ENCODE measurements at regions not wholly inside any gene's neighbourhood (a gene's known extent, or its start where the extent isn't known, plus 50 kb on each side); places are given as distances from the start of the nearest gene placed in this dataset.

DNA sequence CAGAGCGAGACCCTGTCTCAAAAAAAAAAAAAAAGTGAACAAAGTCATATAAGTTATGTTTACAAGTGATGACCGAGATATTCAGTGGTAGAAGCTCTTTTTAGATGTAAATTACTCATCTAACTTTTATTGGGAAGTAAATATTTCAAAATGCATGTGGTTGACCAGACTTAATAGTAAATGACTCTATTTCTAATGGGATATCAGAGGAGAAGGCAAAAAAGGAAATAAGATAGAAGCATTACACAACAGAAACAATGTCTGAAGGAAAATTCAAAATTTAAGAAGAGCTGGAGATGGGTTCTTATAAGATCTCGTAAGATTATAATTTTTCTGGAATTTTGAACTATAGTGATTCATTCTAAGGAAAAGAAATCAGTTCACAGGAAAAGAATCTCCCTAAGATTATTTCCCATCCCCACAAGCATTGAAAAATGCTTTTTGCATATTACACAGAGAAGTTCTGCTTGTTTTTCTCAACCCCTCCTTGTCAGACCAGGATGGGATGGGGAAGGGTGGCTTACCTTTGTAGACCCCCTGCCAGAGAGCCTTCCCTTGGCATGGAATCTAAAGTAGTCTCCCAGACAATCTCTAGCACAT lies 63.1 kb upstream of the STK38L start:
- no peak overlapping the region for H4K5ac ChIP-seq (ENCODE audit: insufficient read length, low read depth, low read length)
- no peaks in the 10 kb centered on the region for H3K9me3 ChIP-seq (ENCODE audit: insufficient read depth in 2 of 2, low read depth in 1 of 2, low read length in 1 of 2)
- DNase-seq (ENCODE audit: low read depth in 1 of 2, low spot score in 2 of 2) = no peak
- H3K18ac ChIP-seq (ENCODE audit: extremely low read depth, low read length) = no peak overlapping the region
- H3K4me1 ChIP-seq (replicated peaks in 1 of 4; ENCODE audit: control insufficient read depth in 3 of 4, insufficient read depth in 4 of 4, low read length in 3 of 4) = no peaks in the 10 kb centered on the region
- H3K14ac ChIP-seq (ENCODE audit: insufficient read length) = no peak overlapping the region
- 87% methylated on average over 3 of the region's 3 CpGs; no CpG with 5 or more reads in 1 of the 2 experiments for WGBS, 2 experiments (ENCODE audit: extremely low coverage in 1 of 2, insufficient coverage in 1 of 2, insufficient read length in 1 of 2, insufficient replicate concordance in 2 of 2, low coverage in 1 of 2, low lambda C conversion rate in 2 of 2, missing lambda C conversion rate in 1 of 2)
- no peaks in the 10 kb centered on the region for H4K20me1 ChIP-seq (replicated peaks in 1 of 2; ENCODE audit: control insufficient read depth in 1 of 2, insufficient read depth in 2 of 2, low read length in 2 of 2)
- H2BK120ac ChIP-seq (replicated peaks; ENCODE audit: low read depth, low read length) = no peak overlapping the region
- no peak overlapping the region for H4K8ac ChIP-seq (ENCODE audit: extremely low read depth, insufficient read depth, low read length)
- no peaks in the 10 kb centered on the region for H3K79me2 ChIP-seq (ENCODE audit: control insufficient read depth in 1 of 2, insufficient read depth in 2 of 2, low read length in 2 of 2)
- H2AFZ ChIP-seq (ENCODE audit: low read length) = no peak overlapping the region
- H2AK5ac ChIP-seq (ENCODE audit: low read depth, low read length) = no peak overlapping the region
- no peak overlapping the region for H3K4me2 ChIP-seq (ENCODE audit: insufficient read depth in 1 of 2, low read depth in 2 of 2, low read length in 2 of 2)
- no peaks in the 10 kb centered on the region for H3K27me3 ChIP-seq (replicated peaks in 1 of 4; ENCODE audit: control insufficient read depth in 3 of 4, extremely low read depth in 1 of 4, insufficient read depth in 3 of 4, low read length in 3 of 4)
- no peak overlapping the region for H2BK5ac ChIP-seq (ENCODE audit: low read depth, low read length)
- H2BK15ac ChIP-seq (ENCODE audit: low read length) = no peak overlapping the region
- H2BK12ac ChIP-seq (ENCODE audit: low read depth, low read length) = no peak overlapping the region
- H3K79me1 ChIP-seq (ENCODE audit: low read depth, low read length) = no peaks in the 10 kb centered on the region
- no peak overlapping the region for H3K4me3 ChIP-seq (ENCODE audit: extremely low read depth in 1 of 4, insufficient read depth in 2 of 4, low read depth in 3 of 4, low read length in 4 of 4)
- ChIA-PET CTCF (ENCODE audit: partially characterized antibody) (interaction anchor here (1.2 kb wide), 1 partner anchor 9 kb away, joined by 3 read pairs; no protein-coding TSS in a partner anchor), POLR2A (ENCODE audit: partially characterized antibody) (no interaction called here)
- TF ChIP-seq JUND (IDR thresholded peaks at IDR 0.05; ENCODE audit: low read length) = no peak
- TF ChIP-seq SUZ12 (IDR thresholded peaks at IDR 0.05; ENCODE audit: low read length) = no peak
- no peak for TF ChIP-seq RFX5 (IDR thresholded peaks at IDR 0.05; ENCODE audit: borderline replicate concordance, low read depth, low read length)
- TF ChIP-seq TEAD4 (IDR thresholded peaks at IDR 0.05; ENCODE audit: low read depth, low read length) = no peak
- no peak for FAIRE-seq
- H2BK20ac ChIP-seq (ENCODE audit: low read length) = no peak overlapping the region
- no peak overlapping the region for H3K27ac ChIP-seq (ENCODE audit: low read depth, low read length)
- H3K9ac ChIP-seq (replicated peaks in 1 of 4; ENCODE audit: extremely low read depth in 1 of 4, low read depth in 3 of 4, low read length in 3 of 4) = no peak overlapping the region
- H3K36me3 ChIP-seq (ENCODE audit: control insufficient read depth in 2 of 4, insufficient read depth in 4 of 4, low read length in 3 of 4) = no peaks in the 10 kb centered on the region
- no peak overlapping the region for H3K4ac ChIP-seq (replicated peaks; ENCODE audit: insufficient read length, low read depth, low read length)
- no peak overlapping the region for H4K91ac ChIP-seq (replicated peaks; ENCODE audit: insufficient read length, low read length)
- no peak overlapping the region for H3K23ac ChIP-seq (ENCODE audit: insufficient read length)
- no peaks in the 10 kb centered on the region for H3K23me2 ChIP-seq (ENCODE audit: low read depth, low read length)
- no peak overlapping the region for H3K56ac ChIP-seq (replicated peaks; ENCODE audit: insufficient read length, low read depth, low read length)

All from H1 (cell line).